ENCODE measurements at regions not wholly inside any gene's neighbourhood (a gene's known extent, or its start where the extent isn't known, plus 50 kb on each side); places are given as distances from the start of the nearest gene placed in this dataset.

GRCh38 chr3:150141790-150142326 lies 171.2 kb upstream of the PFN2 start:
- TF ChIP-seq POLR2A (IDR thresholded peaks at IDR 0.05; ENCODE audit: low read depth, low read length): no peak
- no peak for TF ChIP-seq CTCF (conservative IDR thresholded peaks at IDR 0.05; ENCODE audit: low read depth, low read length)
- TF ChIP-seq CHD1 (IDR thresholded peaks at IDR 0.05; ENCODE audit: low read depth, low read length): no peak
- TF ChIP-seq CEBPB (IDR thresholded peaks at IDR 0.05; ENCODE audit: low read depth, low read length): no peak
- TF ChIP-seq, protein P1, sequence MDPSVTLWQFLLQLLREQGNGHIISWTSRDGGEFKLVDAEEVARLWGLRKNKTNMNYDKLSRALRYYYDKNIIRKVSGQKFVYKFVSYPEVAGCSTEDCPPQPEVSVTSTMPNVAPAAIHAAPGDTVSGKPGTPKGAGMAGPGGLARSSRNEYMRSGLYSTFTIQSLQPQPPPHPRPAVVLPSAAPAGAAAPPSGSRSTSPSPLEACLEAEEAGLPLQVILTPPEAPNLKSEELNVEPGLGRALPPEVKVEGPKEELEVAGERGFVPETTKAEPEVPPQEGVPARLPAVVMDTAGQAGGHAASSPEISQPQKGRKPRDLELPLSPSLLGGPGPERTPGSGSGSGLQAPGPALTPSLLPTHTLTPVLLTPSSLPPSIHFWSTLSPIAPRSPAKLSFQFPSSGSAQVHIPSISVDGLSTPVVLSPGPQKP (IDR thresholded peaks at IDR 0.05; ENCODE audit: borderline replicate concordance, low read depth, low read length): no peak
- no peak for TF ChIP-seq RFX5 (IDR thresholded peaks at IDR 0.05; ENCODE audit: low read depth, low read length)

All from IMR-90 (cell line).